ENCODE measurements at regions not wholly inside any gene's neighbourhood (a gene's known extent, or its start where the extent isn't known, plus 50 kb on each side); places are given as distances from the start of the nearest gene placed in this dataset.

GRCh38 chrX:113558576-113558975, 717.9 kb upstream of the AMOT start:
- Histone ChIP-seq H3K27me3 (ENCODE audit: insufficient read depth, poor library complexity, severe bottlenecking) (no peaks in the 10 kb centered on the region), H3K4me3 (replicated peaks; ENCODE audit: insufficient read depth, low read length) (no peak overlapping the region), H3K27ac (replicated peaks) (no peak overlapping the region)
- no peak for DNase-seq (ENCODE audit: low read depth in 1 of 2, low spot score in 1 of 2)
- no peak for TF ChIP-seq REST (IDR thresholded peaks at IDR 0.05; ENCODE audit: insufficient replicate concordance, low read depth)
- TF ChIP-seq CTCF (IDR thresholded peaks at IDR 0.05; ENCODE audit: insufficient read depth, low read length) = no peak
- no peak for TF ChIP-seq SPI1 (IDR thresholded peaks at IDR 0.05; ENCODE audit: borderline replicate concordance, low read depth)
- no peak for TF ChIP-seq GABPA (IDR thresholded peaks at IDR 0.05; ENCODE audit: low read depth)
- no peak for TF ChIP-seq POLR2AphosphoS5 (IDR thresholded peaks at IDR 0.05; ENCODE audit: low read depth)

- H3K4me3 ChIP-seq (replicated peaks; ENCODE audit: insufficient read depth, low read length) = no peak overlapping the region
- H3K27me3 ChIP-seq (ENCODE audit: insufficient read depth, poor library complexity, severe bottlenecking) = no peaks in the 10 kb centered on the region
- TF ChIP-seq GABPA (IDR thresholded peaks at IDR 0.05; ENCODE audit: low read depth) (no peak), REST (IDR thresholded peaks at IDR 0.05; ENCODE audit: insufficient replicate concordance, low read depth) (no peak), POLR2AphosphoS5 (IDR thresholded peaks at IDR 0.05; ENCODE audit: low read depth) (no peak), CTCF (IDR thresholded peaks at IDR 0.05; ENCODE audit: insufficient read depth, low read length) (no peak), SPI1 (IDR thresholded peaks at IDR 0.05; ENCODE audit: borderline replicate concordance, low read depth) (no peak)
- no peak for DNase-seq (ENCODE audit: low read depth in 1 of 2, low spot score in 1 of 2)
- H3K27ac ChIP-seq (replicated peaks) = no peak overlapping the region
Observed at GRCh38 chrX:113551919-113552318, 711.3 kb upstream of the AMOT start.

GRCh38 chrX:113548308-113549015, 707.8 kb upstream of the AMOT start:
- H3K27ac ChIP-seq (replicated peaks) = no peak overlapping the region
- H3K27me3 ChIP-seq (ENCODE audit: insufficient read depth, poor library complexity, severe bottlenecking) = no peaks in the 10 kb centered on the region
- no peak overlapping the region for H3K4me3 ChIP-seq (replicated peaks; ENCODE audit: insufficient read depth, low read length)
- TF ChIP-seq REST (IDR thresholded peaks at IDR 0.05; ENCODE audit: insufficient replicate concordance, low read depth) (no peak), CTCF (IDR thresholded peaks at IDR 0.05; ENCODE audit: insufficient read depth, low read length) (no peak), GABPA (IDR thresholded peaks at IDR 0.05; ENCODE audit: low read depth) (no peak), SPI1 (IDR thresholded peaks at IDR 0.05; ENCODE audit: borderline replicate concordance, low read depth) (no peak), POLR2AphosphoS5 (IDR thresholded peaks at IDR 0.05; ENCODE audit: low read depth) (no peak)
- DNase-seq (ENCODE audit: low read depth in 1 of 2, low spot score in 1 of 2) = no peak
